HG02588 (cell line): ENCODE measurements at regions not wholly inside any gene's neighbourhood (a gene's known extent, or its start where the extent isn't known, plus 50 kb on each side); places are given as distances from the start of the nearest gene placed in this dataset.

Source experiments
- ATAC-seq: cut with Tn5 transposase; IDR thresholded peaks from one replicate; pipeline ENCODE4 v1.9.1; 2021; ENCODE audit warnings: mild to moderate bottlenecking, moderate library complexity; ENCODE audit not compliant: unreplicated experiment

DNA sequence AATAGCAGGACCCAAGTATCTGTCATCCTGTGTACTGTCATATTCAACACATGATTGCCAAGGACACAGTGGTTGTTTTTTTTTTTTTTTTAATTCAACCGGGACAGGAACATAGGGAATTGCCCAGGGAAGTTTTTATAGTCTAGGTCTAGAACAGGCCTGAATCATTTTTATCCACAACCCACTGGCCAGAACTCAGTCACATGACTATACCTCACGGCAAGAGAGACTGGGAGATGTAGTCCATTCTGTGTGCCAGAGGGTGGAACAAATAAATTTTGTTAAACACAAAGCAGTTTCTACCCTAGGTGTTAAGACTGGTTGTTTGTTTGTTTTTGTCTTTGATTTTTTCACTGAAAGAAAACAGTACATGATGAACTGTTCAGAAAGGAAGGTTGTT, 105.8 kb upstream of the SMARCA2 start:
- no peak for ATAC-seq

DNA sequence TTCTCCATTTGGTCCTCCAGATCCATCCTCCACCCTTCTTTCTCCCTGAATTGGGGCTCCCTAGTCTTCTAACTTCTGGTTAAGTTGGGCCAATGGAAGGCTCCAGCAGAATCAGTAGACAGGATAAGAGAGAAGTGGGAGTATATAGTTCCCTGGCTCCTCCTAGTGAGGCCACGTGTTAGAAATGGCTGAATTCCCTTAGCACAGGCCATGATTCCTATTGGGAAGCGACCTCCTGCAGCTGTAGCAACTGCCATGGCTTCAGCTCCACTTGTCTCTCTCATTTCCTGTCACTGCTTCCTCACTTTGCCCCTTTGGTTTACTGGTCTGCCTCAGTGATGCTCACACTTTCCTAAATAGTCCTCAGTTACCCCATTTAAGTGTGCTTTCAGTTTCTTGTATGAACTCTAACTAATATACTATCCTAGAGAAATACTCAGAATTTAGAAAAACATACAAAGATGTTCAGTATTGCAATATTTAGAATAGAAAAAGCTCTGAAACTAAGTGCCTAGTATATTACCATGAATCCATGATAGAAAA, 104.8 kb upstream of the SMARCA2 start:
- ATAC-seq, result no peak

DNA sequence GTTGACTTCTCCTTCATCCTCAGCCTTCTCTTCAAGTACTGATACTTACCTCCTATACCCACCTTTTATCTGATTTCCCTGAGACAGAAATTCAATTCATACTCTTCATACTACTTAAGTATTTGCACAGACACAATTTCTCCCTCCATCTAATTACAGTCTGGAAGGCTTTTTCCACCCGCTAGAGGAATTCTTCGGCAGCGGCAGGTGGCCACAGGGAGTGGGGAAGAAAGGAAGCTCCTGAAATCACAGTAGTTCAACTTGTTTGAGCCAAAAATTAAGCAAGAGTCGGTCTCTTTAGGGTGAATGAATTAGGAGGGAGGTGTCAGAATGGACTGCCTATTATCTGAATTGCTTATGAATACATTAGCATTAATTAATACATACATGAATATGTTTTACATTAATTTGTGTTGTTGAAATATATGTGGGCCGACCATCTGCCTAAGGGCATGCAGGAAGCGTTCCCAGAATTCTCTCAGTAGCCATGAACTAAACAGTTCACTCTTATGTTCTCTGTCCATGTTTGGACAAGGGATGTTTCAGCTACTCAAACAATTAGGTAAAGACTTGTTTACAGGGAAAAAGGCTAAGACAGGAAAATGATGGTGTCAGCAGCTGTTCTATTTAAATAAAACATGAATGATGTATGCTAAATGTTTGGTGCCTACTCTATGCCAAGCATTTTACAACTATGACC, 101.4 kb upstream of the SMARCA2 start:
- ATAC-seq, result no peak

DNA sequence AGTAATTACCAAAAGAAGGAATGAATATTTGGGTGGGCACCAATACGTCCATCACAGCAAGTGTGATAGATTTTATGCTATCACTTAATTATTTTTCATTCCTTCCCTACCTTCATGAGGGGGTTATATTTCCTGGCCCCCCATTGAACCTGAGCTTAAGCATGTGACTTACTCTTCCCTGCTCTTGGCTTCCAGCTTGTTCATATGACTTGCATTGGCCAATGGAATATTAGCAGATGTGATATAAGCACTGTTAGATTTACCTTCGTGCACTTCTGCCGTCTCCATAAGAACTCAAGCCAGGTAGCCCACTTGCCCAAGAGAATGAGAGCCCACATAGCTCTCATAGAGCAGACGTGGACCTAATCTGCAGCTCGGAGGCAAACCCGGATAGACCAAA, 99.1 kb upstream of the SMARCA2 start:
- no peak for ATAC-seq

DNA sequence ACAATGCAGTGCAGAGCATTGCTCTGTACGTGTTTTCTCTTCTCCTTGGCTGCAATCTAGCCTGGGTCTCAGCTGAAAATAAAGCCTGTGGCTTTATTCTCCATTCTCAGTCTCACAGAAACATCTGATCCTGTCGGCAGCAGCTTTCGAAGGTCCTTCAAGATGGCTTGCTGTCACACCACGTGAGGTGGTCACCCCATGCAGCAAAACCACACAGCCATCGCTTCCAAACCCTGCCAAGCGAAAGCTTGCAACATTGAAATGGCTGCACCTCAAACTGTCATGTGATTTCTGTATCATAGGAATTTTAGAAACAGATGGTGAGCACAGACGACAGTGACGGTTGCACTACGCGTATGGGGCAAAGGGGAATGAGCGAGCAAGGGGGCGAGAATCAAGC, 98.5 kb upstream of the SMARCA2 start:
- ATAC-seq, result no peak

DNA sequence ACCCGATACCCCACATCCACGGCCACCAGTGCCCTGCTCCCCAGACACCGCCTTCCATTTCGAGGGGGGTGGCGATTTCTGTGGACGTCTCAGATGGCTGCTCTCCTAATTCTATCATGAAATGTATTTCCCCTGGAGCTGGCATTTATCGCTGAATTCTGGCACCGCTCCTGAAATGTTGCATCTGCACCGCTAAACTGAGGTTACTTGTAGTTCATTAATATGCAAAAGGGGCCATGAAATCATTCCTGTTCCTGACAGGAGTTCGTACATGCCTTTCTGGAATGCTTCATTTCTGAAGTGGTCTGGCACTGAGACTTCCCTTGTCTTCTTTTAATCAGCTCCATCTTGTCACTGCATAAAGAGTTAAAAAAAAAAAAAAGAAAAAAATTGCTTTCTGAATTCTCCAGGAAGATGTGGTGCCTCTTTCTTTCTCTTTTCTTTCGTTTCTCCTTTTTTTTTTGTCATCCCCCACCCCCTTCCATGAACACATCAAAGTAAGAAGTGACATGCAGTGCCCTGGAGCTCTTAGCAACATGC, 97.7 kb upstream of the SMARCA2 start:
- ATAC-seq, result no peak

DNA sequence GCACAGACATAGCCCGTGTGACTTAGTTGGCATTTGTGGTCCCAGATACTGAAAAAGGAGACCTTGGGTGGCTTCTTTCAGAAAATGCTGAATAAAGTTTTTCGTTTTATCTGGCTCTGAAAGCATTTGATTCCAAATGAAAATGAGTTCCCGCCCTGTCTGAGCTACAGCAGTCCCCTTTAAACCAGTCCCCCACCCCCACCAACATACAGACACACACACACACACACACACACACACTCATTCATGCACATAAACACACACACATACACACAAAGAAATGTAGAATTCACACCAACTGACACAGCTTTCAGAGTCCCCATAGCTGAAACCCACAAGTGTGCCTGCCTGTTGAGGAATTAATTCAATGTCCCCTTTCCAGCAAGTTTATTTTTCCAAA, 97.0 kb upstream of the SMARCA2 start:
- no peak for ATAC-seq

DNA sequence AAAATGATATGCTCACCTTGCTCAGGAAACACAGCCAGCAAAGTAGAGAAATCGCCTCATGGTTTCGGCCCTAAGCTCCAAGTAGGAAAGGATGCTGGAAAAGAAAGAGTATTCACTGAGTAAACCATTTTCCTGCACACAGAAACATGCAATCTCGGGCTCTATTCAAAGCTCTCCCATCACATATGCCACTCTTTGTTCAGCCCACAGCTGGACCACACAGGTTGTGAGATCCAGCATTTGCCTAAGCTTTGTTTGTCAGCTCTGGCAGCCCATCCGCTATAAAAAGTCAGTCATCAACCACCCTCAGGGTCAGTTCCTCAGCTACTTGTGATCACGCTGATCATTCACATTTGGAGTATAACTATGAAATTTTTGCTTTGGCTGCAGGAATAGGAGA, 96.5 kb upstream of the SMARCA2 start:
- no peak for ATAC-seq

DNA sequence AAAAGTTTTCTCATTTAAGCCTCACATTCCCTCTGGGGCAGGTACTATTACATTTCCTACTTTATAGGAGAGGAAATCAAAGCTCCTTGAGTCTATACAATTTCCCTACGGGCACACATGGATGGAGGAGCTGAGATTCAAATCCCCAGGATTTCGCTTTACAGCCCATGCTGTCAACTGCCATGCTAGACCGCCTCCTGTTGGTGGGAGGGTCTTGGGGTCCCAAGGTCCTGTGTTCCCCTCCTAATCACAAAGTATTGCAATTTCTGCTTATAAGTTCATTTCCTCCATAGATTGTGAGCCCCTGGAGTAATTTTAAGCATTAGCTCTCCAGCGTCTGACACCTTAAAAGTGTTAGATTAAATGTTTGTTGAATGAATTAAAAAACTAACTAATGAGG, 95.9 kb upstream of the SMARCA2 start:
- no peak for ATAC-seq

DNA sequence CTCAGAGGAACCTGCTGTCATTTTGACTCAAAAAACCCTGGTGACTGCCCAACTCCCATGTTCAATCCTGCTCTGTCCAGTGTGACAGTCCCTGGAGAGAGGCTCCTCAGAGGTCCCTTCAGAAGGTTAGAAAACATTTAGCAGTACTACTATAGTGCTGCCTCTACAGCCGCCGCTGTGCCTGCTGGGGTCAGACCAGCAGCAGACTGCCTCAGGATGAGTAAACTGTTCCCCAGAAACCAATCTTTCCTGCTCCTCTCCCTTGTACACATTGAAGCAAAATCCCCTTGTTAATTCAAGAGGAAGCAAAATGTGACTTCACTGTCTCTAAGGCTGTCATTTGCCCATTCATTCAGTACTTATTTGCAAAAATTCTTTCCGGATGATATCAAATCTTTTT, 94.8 kb upstream of the SMARCA2 start:
- ATAC-seq, result no peak

DNA sequence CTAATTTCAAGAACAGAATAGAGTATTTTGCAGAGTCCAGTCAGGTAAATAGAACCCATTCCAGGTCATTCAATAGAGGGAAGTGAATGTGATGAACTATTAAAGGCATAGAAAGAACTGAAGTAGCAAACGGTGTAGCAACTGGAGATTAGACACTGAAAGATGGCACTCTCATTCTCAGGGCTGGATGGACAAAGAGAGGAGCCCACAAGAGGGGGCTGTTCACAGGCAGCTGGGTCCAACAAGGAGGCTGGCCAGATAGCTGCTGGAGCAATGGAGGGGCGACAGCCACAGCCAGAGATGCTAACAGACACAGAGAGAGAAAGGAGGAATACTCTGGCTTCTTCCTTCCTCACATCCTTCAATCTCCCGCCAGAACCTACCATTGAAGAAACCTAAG, 93.1 kb upstream of the SMARCA2 start:
- no peak for ATAC-seq

DNA sequence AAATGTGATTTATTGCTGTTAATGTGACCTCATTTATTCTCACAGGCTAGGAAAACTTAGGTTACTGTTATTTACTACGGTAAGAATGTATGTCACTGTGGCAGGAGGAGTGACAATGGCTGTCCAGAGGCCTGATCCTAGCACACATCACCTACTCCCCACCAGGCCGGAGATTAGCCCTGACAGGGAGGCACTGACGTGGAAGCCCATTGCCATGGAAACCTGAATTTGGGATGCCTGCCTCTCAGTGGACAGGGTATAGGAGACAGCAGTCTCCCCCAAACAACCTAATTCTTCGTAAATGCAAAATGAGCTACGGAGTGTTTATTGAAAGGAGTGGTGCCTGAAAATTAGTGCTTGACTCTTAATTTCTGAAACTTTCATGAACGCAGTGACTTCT, 87.6 kb upstream of the SMARCA2 start:
- no peak for ATAC-seq

DNA sequence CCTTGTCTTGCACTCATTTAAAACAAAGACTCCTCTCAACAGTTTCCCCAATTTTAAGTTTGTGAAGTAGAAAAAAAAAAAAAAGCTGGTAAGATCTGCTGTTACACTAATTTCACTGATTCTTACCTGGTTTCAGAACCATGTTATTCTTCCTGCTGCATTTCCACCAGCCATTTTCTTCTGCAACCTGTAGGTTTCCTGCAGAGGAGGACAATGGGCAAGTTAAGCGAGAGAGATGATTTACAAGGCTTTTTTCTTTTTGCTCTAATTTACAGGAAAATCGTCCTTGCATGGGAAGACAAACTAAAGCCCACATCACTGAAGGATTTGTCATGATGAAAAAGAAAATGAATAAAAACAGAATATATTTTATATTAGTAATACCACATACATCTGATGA, 86.0 kb upstream of the SMARCA2 start:
- no peak for ATAC-seq

DNA sequence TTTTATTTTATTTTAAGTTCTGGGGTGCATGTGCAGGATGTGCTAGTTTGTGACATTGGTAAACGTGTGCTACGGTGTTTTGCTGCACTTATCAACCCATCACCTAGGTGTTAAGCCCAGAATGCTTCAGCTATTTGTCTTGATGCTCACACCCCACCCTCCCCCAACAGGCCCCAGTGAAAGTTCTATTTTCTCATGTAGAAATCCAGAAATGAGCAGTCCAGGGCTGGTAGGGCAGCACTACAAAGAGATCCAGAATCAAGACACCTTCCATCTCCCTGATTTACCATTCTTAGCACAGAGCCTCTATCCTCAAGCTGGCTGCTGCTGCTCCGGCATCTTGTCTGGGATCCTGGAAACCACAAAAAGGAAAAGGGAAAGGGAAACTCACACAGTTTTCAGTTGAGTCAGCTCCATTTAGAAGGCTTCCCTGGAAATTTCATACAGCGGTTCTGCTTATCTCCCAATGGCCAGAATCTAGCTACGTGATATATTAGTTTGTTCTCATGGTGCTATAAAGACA, 85.4 kb upstream of the SMARCA2 start:
- peak; percentile 68 for ATAC-seq

DNA sequence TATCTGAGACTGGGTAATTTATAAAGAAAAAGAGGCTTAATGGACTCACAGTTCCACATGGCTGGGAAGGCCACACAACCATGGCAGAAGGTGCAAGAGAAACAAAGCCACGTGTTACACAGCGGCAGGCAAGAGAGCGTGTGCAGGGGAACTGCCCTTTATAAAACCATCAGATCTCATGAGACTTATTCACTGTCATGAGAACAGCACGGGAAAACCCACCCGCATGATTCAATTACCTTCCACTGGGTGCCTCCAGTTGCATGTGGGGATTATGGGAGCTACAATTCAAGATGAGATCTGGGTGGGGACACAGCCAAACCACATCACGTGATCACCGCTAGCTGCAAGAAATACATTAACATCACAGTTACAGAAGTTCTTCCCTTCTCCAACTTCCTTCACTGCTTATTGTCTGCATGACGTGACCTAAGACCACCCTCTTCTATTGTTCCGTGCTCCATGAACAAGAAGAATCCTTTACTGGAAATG, 84.9 kb upstream of the SMARCA2 start:
- peak; percentile 54 for ATAC-seq

DNA sequence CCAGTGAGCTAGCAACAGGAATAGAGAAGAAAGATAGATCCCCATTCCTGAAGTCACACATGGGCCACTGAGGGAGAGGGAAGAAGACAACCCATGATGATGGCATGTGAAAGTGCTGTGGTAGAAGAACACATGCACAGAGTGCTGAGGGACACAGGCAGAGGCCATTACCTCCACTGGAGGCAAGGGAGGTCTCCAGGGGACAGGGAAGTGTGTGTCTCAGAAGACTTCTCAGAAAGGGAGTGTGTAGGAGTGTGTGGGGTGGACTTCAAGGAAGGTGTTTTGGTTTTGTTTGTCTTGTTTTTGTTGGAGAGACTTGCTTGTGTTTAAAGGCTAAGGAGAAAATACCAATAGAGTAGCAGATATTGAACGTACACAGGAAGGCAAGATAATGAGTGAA, 77.0 kb upstream of the SMARCA2 start:
- peak; percentile 33 for ATAC-seq

DNA sequence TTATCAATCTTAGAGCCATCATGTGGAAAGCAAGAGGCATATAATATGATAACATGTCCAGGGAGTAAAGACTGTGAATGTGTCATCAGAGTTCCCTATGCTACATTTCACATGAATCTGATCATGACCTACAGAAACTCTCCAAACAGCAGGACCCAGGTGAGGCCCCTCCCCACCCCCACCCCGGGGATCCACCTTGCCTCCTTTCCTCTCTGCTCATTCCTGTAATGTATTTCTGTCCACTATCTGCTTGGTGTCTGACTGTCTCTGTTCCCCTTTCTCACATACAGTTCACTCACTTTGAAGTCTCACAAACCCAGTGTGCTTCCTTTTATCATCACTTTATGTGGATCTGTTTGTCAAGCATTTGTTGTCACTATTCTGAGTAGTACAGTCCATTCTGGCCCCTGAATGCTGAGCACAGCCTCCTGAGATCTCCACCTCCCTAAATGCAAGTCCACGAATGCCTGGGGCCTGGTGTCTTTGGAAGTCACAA, 76.4 kb upstream of the SMARCA2 start:
- peak; percentile 61 for ATAC-seq

DNA sequence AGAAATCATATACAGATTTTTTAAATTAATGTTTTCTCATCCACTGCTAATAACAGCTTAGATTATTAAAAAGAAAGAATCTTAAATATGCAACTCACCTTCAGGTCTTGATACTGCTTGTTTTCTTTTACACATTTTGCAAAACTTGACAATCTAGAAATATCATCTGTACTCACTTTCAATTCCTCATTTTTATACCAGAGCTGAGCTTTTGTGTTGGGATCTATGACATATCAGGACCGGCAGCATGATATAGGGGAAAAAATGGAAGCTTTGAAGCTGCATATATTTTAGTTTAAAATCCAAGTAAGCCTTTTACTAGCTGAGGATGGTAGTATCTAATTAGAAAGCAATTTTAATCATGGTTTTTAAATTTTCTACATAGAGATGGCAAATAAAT, 75.7 kb upstream of the SMARCA2 start:
- no peak for ATAC-seq

DNA sequence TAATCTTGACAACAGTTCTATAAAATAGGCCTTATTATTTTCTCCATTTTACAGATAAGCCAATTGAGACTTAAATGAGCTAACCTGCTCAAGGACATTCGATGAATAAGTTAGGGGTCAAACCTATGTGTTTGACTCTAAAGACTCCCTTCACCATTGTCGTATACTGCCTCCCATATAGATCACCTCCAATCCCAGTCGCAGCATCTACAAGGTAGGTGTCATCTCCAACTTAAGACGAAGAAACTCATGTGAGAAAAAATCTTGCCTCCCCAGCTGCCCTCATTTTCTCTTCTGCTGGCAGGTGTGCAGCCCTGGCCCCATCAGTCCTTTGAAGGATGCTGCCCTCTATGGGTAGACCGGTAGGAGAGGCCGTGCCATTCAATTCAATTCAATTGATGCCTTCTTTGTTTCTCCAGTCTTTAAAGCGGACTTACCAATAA, 75.2 kb upstream of the SMARCA2 start:
- ATAC-seq, result peak; percentile 79

DNA sequence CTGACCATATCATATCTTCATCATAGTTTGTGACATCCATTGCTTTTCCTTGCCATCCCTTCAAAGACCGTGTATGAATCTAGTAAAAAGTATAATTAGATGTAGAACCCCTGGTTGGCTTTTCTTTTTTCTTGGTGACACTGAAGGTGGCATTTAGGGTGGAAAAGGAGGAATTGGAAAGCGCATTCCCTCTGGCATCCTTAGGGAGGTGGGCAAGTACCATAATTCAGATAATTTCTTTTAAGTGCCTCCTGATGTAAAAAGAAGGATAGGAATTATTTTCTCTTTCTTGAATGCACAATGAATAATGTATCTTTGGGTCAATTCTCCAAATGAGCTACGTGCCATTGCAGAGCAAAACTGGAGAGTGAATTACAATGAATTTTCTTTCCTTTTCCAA, 73.2 kb upstream of the SMARCA2 start:
- ATAC-seq, result no peak

DNA sequence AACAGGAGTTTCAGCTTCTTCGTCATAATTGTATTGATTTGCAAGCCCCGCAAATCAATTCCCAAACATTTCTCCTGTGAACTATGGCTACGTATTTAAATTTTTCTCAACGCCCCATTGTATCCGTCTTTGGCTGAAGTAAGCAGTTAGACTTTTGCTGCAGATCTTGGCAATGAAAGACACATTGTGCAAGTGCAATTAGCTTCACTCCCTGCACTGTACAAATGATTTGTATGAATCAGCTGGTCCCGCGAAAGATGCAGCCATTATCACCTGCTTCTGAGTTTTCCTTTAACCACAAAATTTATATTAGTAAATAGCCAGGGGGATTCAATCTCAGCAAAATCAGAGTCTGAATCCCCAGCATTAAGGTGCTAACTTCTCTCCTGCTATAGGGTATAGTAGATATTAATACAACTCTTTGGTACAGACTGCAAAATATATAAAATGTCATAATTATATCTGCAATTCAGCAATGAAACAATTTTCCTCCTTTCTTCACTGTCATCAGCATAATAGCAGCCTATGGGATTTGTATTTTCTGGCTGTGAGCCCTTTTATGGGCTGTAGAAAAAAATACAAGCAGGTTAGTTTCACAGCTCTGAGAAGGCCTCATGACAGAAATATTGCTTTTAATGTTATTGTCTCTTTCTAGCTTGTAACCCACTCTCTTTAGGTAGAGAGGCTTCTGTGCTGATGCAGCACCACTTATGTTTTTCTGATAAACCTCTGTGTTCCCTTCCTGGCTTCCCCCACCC, 68.4 kb upstream of the SMARCA2 start:
- ATAC-seq, result no peak
